ENCODE measurements at regions not wholly inside any gene's neighbourhood (a gene's known extent, or its start where the extent isn't known, plus 50 kb on each side); places are given as distances from the start of the nearest gene placed in this dataset.

GRCh38 chr2:226079196-226079595, 679.7 kb downstream of the NYAP2 start:
- DNase-seq (ENCODE audit: low spot score), result no peak

- no peak for DNase-seq (ENCODE audit: low spot score)
Measured at GRCh38 chr2:226078666-226079065, 679.2 kb downstream of the NYAP2 start.

GRCh38 chr2:226077841-226078240, 678.3 kb downstream of the NYAP2 start:
- no peak for DNase-seq (ENCODE audit: low spot score)

GRCh38 chr2:226077031-226077430, 677.5 kb downstream of the NYAP2 start:
- peak; percentile 8 for DNase-seq (ENCODE audit: low spot score)

GRCh38 chr2:226076529-226076928, 677.0 kb downstream of the NYAP2 start:
- no peak for DNase-seq (ENCODE audit: low spot score)

GRCh38 chr2:226074391-226074790, 674.9 kb downstream of the NYAP2 start:
- no peak for DNase-seq (ENCODE audit: low spot score)

- DNase-seq (ENCODE audit: low spot score), result no peak
Measured at GRCh38 chr2:226073496-226074160, 674.1 kb downstream of the NYAP2 start.

GRCh38 chr2:226066873-226067272, 667.4 kb downstream of the NYAP2 start:
- DNase-seq (ENCODE audit: low spot score), result no peak

- no peak for DNase-seq (ENCODE audit: low spot score)
Measured at GRCh38 chr2:226066391-226066790, 666.9 kb downstream of the NYAP2 start.

- no peak for DNase-seq (ENCODE audit: low spot score)
Measured at GRCh38 chr2:226064932-226065570, 665.5 kb downstream of the NYAP2 start.

- DNase-seq (ENCODE audit: low spot score), result peak; percentile 72
Measured at GRCh38 chr2:226063704-226064440, 664.4 kb downstream of the NYAP2 start.

GRCh38 chr2:226059961-226060627, 660.6 kb downstream of the NYAP2 start:
- no peak for DNase-seq (ENCODE audit: low spot score)

- DNase-seq (ENCODE audit: low spot score), result no peak
Measured at GRCh38 chr2:226057914-226058313, 658.4 kb downstream of the NYAP2 start.

- no peak for DNase-seq (ENCODE audit: low spot score)
Measured at GRCh38 chr2:226057365-226057764, 657.9 kb downstream of the NYAP2 start.

- no peak for DNase-seq (ENCODE audit: low spot score)
Measured at GRCh38 chr2:226052772-226053416, 653.4 kb downstream of the NYAP2 start.

GRCh38 chr2:226050822-226051221, 651.3 kb downstream of the NYAP2 start:
- DNase-seq (ENCODE audit: low spot score), result no peak

GRCh38 chr2:226048611-226049010, 649.1 kb downstream of the NYAP2 start:
- DNase-seq (ENCODE audit: low spot score), result no peak

GRCh38 chr2:226045080-226045479, 645.6 kb downstream of the NYAP2 start:
- DNase-seq (ENCODE audit: low spot score), result no peak

GRCh38 chr2:226040344-226040900, 640.9 kb downstream of the NYAP2 start:
- DNase-seq (ENCODE audit: low spot score), result no peak

GRCh38 chr2:226037526-226037925, 638.0 kb downstream of the NYAP2 start:
- no peak for DNase-seq (ENCODE audit: low spot score)

GRCh38 chr2:226031647-226032501, 632.4 kb downstream of the NYAP2 start:
- DNase-seq (ENCODE audit: low spot score), result peak; percentile 34

Measured in GM03348 (cell line).